ENCODE measurements at regions not wholly inside any gene's neighbourhood (a gene's known extent, or its start where the extent isn't known, plus 50 kb on each side); places are given as distances from the start of the nearest gene placed in this dataset.
"Not testable (repeated sequence)": the region's sequence is repeated elsewhere in the genome, so short reads cannot be mapped to it uniquely, and the experiment has no call there.

GRCh38 chr10:115028419-115028818 lies 64.7 kb upstream of the ATRNL1 start:
- 87 to 93% methylated on average over 1 of the region's 1 CpG for WGBS, 2 donors
- ATAC-seq (ENCODE audit: low FRiP score) = no peak
- no peaks in the 10 kb centered on the region for H3K9me3 ChIP-seq (ENCODE audit: control insufficient read depth, low read length)
- intact Hi-C loops (cut with DNase I) = no loop called here
- DNase-seq = no peak
- H3K4me1 ChIP-seq (ENCODE audit: control insufficient read depth in 1 of 2, insufficient read depth in 2 of 2, low read length in 2 of 2) = no peaks in the 10 kb centered on the region
- no peak overlapping the region for H3K27ac ChIP-seq (ENCODE audit: low read depth in 1 of 2, low read length in 2 of 2)
- no peak overlapping the region for H3K4me3 ChIP-seq (ENCODE audit: low read length in 2 of 2)
- no peaks in the 10 kb centered on the region for H3K27me3 ChIP-seq (ENCODE audit: control insufficient read depth in 1 of 2, insufficient read depth in 2 of 2, low read length in 1 of 2)
- H3K36me3 ChIP-seq (ENCODE audit: control insufficient read depth in 1 of 2, insufficient read depth in 2 of 2, low read length in 1 of 2) = no peaks in the 10 kb centered on the region

DNA sequence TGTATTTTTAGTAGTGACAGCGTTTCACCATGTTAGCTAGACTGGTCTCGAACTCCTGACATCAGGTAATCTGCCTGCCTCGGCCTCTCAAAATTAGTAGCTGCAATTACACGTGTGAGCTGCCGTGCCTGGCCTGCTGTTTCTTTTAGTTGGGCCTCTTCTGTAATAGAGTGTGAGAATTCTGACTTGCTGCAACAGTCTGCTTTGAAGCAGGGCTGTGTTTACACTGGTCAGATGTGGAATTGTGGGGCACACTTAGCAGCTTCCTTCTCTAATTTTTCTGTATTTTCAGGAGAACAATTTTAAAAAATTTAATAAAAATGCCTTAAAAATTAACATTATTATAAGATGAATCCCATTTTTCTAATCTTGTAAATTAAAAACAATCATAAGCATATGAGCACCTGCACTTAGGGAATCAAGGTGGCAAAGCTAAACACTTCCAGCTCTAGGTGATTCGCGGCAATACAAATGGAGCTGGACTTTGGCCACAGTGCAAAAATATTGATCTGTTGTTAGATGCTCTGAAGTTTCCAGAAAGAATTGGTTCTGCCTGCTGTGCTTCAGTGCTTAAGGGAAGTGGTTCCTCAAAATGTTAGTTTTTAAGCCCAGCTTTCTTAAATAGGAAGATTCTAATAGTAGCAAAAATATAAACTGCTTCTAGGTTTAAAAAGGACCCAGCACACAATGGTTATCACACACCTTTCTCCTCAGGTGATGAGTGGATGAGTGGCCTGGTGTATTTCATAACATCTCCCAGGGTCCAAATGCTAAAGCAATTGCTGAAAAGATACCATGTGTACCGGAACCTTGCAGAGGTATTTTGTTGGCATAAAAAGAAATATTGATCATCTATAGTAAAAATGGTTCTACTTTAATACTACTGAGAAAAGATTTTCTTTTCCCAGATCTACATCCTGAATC lies 63.5 kb upstream of the ATRNL1 start:
- Histone ChIP-seq H3K4me1 (ENCODE audit: control insufficient read depth in 1 of 2, insufficient read depth in 2 of 2, low read length in 2 of 2) (no peaks in the 10 kb centered on the region), H3K27me3 (ENCODE audit: control insufficient read depth in 1 of 2, insufficient read depth in 2 of 2, low read length in 1 of 2) (no peaks in the 10 kb centered on the region), H3K4me3 (ENCODE audit: low read length in 2 of 2) (no peak overlapping the region), H3K36me3 (ENCODE audit: control insufficient read depth in 1 of 2, insufficient read depth in 2 of 2, low read length in 1 of 2) (no peaks in the 10 kb centered on the region), H3K27ac (ENCODE audit: low read depth in 1 of 2, low read length in 2 of 2) (no peak overlapping the region), H3K9me3 (ENCODE audit: control insufficient read depth, low read length) (no peaks in the 10 kb centered on the region)
- no peak for ATAC-seq (ENCODE audit: low FRiP score)
- 75 to 79% methylated on average over 8 of the region's 8 CpGs for WGBS, 2 donors
- intact Hi-C loops (cut with DNase I) = no loop called here
- no peak for DNase-seq

DNA sequence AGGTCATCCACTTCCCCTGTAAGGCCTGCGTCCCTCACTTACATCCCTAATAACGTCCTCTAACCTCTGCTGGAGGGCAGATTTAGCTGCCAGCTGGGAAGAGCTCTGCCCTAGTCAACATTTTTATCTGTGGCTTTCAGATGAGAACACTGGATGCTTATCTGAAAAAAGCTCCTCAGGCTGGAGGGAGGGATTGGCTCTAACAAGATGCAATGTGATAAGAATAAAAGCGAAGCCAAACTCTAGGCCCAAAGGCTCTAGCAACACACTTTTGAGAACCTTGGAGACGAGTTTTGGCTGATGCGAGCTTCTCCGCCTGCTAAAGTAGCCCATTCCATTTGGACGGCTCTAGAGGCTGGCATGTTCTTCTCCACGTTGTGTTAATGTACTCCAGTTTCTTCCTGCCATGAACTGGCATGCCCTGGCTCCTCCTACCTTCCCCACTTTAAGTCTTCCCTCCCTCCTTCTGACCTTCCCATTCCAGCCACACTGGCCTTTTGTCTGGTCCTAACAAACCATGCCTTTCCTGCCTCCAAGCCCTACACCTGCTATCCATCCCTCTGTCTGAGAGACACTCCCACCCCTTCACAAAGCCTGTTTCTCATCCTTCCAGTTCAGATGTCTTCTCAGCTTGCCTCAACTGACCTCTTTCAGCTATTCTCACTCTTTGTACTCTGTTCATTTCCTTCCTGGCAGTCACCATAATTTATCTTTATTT lies 62.5 kb upstream of the ATRNL1 start:
- Histone ChIP-seq H3K27me3 (ENCODE audit: control insufficient read depth in 1 of 2, insufficient read depth in 2 of 2, low read length in 1 of 2) (no peaks in the 10 kb centered on the region), H3K4me1 (ENCODE audit: control insufficient read depth in 1 of 2, insufficient read depth in 2 of 2, low read length in 2 of 2) (no peaks in the 10 kb centered on the region), H3K4me3 (ENCODE audit: low read length in 2 of 2) (no peak overlapping the region), H3K36me3 (ENCODE audit: control insufficient read depth in 1 of 2, insufficient read depth in 2 of 2, low read length in 1 of 2) (no peaks in the 10 kb centered on the region), H3K27ac (ENCODE audit: low read depth in 1 of 2, low read length in 2 of 2) (peak overlapping the region in 1 of 2 donors; percentile 77), H3K9me3 (ENCODE audit: control insufficient read depth, low read length) (no peaks in the 10 kb centered on the region)
- DNase-seq = no peak
- 19% methylated on average over 8 of the region's 8 CpGs for WGBS, 2 donors
- intact Hi-C loops (cut with DNase I) = no loop called here
- ATAC-seq (ENCODE audit: low FRiP score) = peak; percentile 44

- no peaks in the 10 kb centered on the region for H3K27me3 ChIP-seq (ENCODE audit: control insufficient read depth in 1 of 2, insufficient read depth in 2 of 2, low read length in 1 of 2)
- no peaks in the 10 kb centered on the region for H3K4me1 ChIP-seq (ENCODE audit: control insufficient read depth in 1 of 2, insufficient read depth in 2 of 2, low read length in 2 of 2)
- DNase-seq = no peak
- no peak overlapping the region for H3K4me3 ChIP-seq (ENCODE audit: low read length in 2 of 2)
- no peak for ATAC-seq (ENCODE audit: low FRiP score)
- no peak overlapping the region for H3K27ac ChIP-seq (ENCODE audit: low read depth in 1 of 2, low read length in 2 of 2)
- no peaks in the 10 kb centered on the region for H3K36me3 ChIP-seq (ENCODE audit: control insufficient read depth in 1 of 2, insufficient read depth in 2 of 2, low read length in 1 of 2)
- no peaks in the 10 kb centered on the region for H3K9me3 ChIP-seq (ENCODE audit: control insufficient read depth, low read length)
- WGBS, 2 donors = 95 to 96% methylated on average over 6 of the region's 6 CpGs
- intact Hi-C loops (cut with DNase I) = no loop called here
These were observed 59.3 kb upstream of the ATRNL1 start for GRCh38 chr10:115033898-115034297.

DNA sequence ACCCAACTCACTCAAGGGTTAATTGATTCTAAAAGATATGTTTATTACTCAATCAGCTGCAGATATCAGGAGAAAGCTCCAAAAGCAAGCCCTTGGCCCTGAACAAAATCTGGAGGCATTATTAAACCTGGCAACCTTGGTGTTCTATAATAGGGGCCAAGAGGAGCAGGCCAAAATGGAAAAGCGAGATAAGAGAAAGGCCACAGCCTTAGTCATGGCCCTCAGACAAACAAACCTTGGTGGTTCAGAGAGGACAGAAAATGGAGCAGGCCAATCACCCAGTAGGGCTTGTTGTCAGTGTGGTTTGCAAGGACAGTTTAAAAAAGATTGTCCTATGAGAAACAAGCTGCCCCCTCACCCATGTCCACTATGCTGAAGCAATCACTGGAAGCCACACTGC lies 53.4 kb upstream of the ATRNL1 start:
- H3K27me3 ChIP-seq (ENCODE audit: control insufficient read depth in 1 of 2, insufficient read depth in 2 of 2, low read length in 1 of 2); H3K4me3 ChIP-seq (ENCODE audit: low read length in 2 of 2); DNase-seq; H3K27ac ChIP-seq (ENCODE audit: low read depth in 1 of 2, low read length in 2 of 2); H3K4me1 ChIP-seq (ENCODE audit: control insufficient read depth in 1 of 2, insufficient read depth in 2 of 2, low read length in 2 of 2); H3K9me3 ChIP-seq (ENCODE audit: control insufficient read depth, low read length); ATAC-seq (ENCODE audit: low FRiP score); intact Hi-C loops (cut with DNase I); H3K36me3 ChIP-seq (ENCODE audit: control insufficient read depth in 1 of 2, insufficient read depth in 2 of 2, low read length in 1 of 2): not testable (repeated sequence)
- WGBS, 2 donors = 0 to 12% methylated on average over 1 of the region's 1 CpG
